Endothelial cell of umbilical vein (primary cell): ENCODE measurements at regions not wholly inside any gene's neighbourhood (a gene's known extent, or its start where the extent isn't known, plus 50 kb on each side); places are given as distances from the start of the nearest gene placed in this dataset.
"Not testable (repeated sequence)": the region's sequence is repeated elsewhere in the genome, so short reads cannot be mapped to it uniquely, and the experiment has no call there.

Source experiments
- BruUV-seq: library from RNA; stranded (reverse); fragments of 400-500 nt; replicated peaks from 2 replicates; lab custom pipeline; 2021; lab: Mats Ljungman, UMichigan
- CTCF ChIA-PET: fragments of 300-600, 350-600 bp; sonication (Branson Sonifier 250); formaldehyde crosslinking; loops from one replicate; lab custom pipeline; 2021; ENCODE audit warnings: antibody characterized with exemption, inconsistent platforms; lab: Charles Lee
- POLR2A ChIA-PET: fragments of 300-600, 350-600 bp; sonication (Branson Sonifier 250); formaldehyde crosslinking; loops from one replicate; lab custom pipeline; 2021; ENCODE audit warnings: antibody characterized with exemption, inconsistent platforms; lab: Charles Lee
- DNase-seq: peaks from one replicate; pipeline ENCODE4 v3.0.0-alpha.2; 2011; ENCODE audit warnings: low read depth, low spot score
- FAIRE-seq: peaks from 2 replicates; lab custom pipeline; 2011; peaks lifted over from hg19 to GRCh38; lab: Jason Lieb, UNC
- H2AFZ ChIP-seq: 2 replicates; pipeline ENCODE4 v1.6.0; 2012; ENCODE audit warnings: low read depth, low read length, control low read depth, inconsistent platforms
- H3K27ac ChIP-seq: 2 replicates; pipeline ENCODE4 v1.5.1; 2011; ENCODE audit warnings: low read depth, mild to moderate bottlenecking, control low read depth, low read length, moderate library complexity; ENCODE audit not compliant: insufficient read depth
- H3K27me3 ChIP-seq, 2 experiments: 2 replicates each; pipeline versions ENCODE4 v1.6.0 to v1.6.1; 2011; ENCODE audit warnings: low read length in 2 of 2, mixed read lengths in 1 of 2; ENCODE audit not compliant: control insufficient read depth in 2 of 2, insufficient read depth in 2 of 2
- H3K36me3 ChIP-seq, 2 experiments: 2 replicates in 1 of 2; 3 replicates in 1 of 2; pipeline ENCODE4 v1.5.1; 2011; ENCODE audit warnings: low read length in 2 of 2, mild to moderate bottlenecking in 1 of 2, moderate library complexity in 1 of 2; ENCODE audit not compliant: control insufficient read depth in 2 of 2, insufficient read depth in 2 of 2; ENCODE audit errors: extremely low read depth in 1 of 2
- H3K4me1 ChIP-seq: 3 replicates; pipeline ENCODE4 v1.5.1; 2011; ENCODE audit warnings: mild to moderate bottlenecking, low read length; ENCODE audit not compliant: control insufficient read depth, insufficient read depth; ENCODE audit errors: extremely low read depth
- H3K4me2 ChIP-seq: 2 replicates; pipeline ENCODE4 v1.6.1; 2011; ENCODE audit warnings: low read length, control low read depth, mixed read lengths; ENCODE audit not compliant: insufficient read depth
- H3K4me3 ChIP-seq, 3 experiments: fragments of 200-600 bp in 1 of 3; sonication (generic), shearing (Covaris generic) in 1 of 3; replicated peaks in 1 of 3; 2 replicates each; pipeline ENCODE4 v1.5.1; 2011 to 2016; ENCODE audit warnings: control low read depth in 3 of 3, low read length in 3 of 3, mild to moderate bottlenecking in 2 of 3, inconsistent platforms in 1 of 3, low read depth in 1 of 3, moderate library complexity in 1 of 3; ENCODE audit not compliant: insufficient read depth in 1 of 3
- H3K79me2 ChIP-seq: 2 replicates; pipeline ENCODE4 v1.6.0; 2012; ENCODE audit warnings: low read length, inconsistent platforms; ENCODE audit not compliant: control insufficient read depth, insufficient read depth
- H3K9ac ChIP-seq: replicated peaks from 2 replicates; pipeline ENCODE3; 2011; ENCODE audit warnings: low read length, control low read depth; ENCODE audit not compliant: insufficient read depth; ENCODE audit errors: extremely low read depth
- H3K9me1 ChIP-seq: replicated peaks from 3 replicates; pipeline ENCODE4 v1.6.0; 2011; ENCODE audit warnings: mild to moderate bottlenecking, low read length; ENCODE audit not compliant: control insufficient read depth, insufficient read depth; ENCODE audit errors: extremely low read depth
- H3K9me3 ChIP-seq: replicated peaks from 2 replicates; pipeline ENCODE4 v1.5.1; 2012; ENCODE audit warnings: low read length, inconsistent platforms; ENCODE audit not compliant: control insufficient read depth, insufficient read depth
- H4K20me1 ChIP-seq: replicated peaks from 2 replicates; pipeline ENCODE3; 2011; ENCODE audit warnings: mild to moderate bottlenecking, low read length; ENCODE audit not compliant: control insufficient read depth, insufficient read depth; ENCODE audit errors: extremely low read depth
- dilution Hi-C: fragments of 300-500 bp; cut with MboI; formaldehyde crosslinking; loops from one replicate; pipeline ENCODE4 v1.15.0; 2019; ENCODE audit warnings: low sequenced_read_pairs; ENCODE audit not compliant: extremely low pct_ligation_motif_present
- intact Hi-C: fragments of 100-400 bp; cut with micrococcal nuclease; formaldehyde crosslinking; loops from one replicate; pipeline ENCODE4 v1.10.0; 2022

- H3K4me1 ChIP-seq, H3K27me3 ChIP-seq, H3K9me3 ChIP-seq, POLR2A ChIA-PET, H3K27ac ChIP-seq, H3K79me2 ChIP-seq, H3K4me3 ChIP-seq, H3K9ac ChIP-seq, H3K4me2 ChIP-seq, BruUV-seq, H2AFZ ChIP-seq, FAIRE-seq, H3K9me1 ChIP-seq, H3K36me3 ChIP-seq, dilution Hi-C loops, CTCF ChIA-PET, intact Hi-C loops, DNase-seq, H4K20me1 ChIP-seq: not testable (repeated sequence)
These were observed 195.3 kb downstream of the KLRB1 start for GRCh38 chr12:9412459-9412858.

GRCh38 chr12:9411616-9412268 lies 196.0 kb downstream of the KLRB1 start:
- intact Hi-C loops: loop anchor here (2.0 kb wide), 1 partner anchor 41 kb away; no protein-coding TSS in a partner anchor
- H2AFZ ChIP-seq, FAIRE-seq, H3K27me3 ChIP-seq, BruUV-seq, CTCF ChIA-PET, H3K36me3 ChIP-seq, POLR2A ChIA-PET, H4K20me1 ChIP-seq, H3K9ac ChIP-seq, H3K4me3 ChIP-seq, H3K9me3 ChIP-seq, H3K9me1 ChIP-seq, H3K27ac ChIP-seq, H3K4me2 ChIP-seq, H3K79me2 ChIP-seq, H3K4me1 ChIP-seq, DNase-seq, dilution Hi-C loops: not testable (repeated sequence)

DNA sequence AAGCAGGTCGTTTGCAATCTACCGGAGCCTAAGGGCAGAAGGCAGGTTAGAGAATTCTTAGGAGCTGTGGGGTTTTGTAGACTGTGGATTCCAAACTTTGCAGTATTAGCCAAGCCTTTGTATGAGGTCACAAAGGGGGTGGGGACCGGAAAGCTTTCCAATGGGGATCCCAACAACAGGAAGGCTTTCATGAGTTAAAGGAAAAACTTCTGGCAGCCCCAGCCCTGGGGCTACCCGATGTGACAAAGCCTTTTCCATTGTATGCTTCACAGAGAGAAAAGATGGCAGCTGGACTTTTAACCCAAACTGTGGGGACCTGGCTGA lies 199.2 kb upstream of the PZP start:
- H3K27me3 ChIP-seq, H3K4me3 ChIP-seq, H2AFZ ChIP-seq, H3K4me2 ChIP-seq, H3K9me1 ChIP-seq, intact Hi-C loops, BruUV-seq, POLR2A ChIA-PET, FAIRE-seq, dilution Hi-C loops, H3K4me1 ChIP-seq, H3K9me3 ChIP-seq, H3K9ac ChIP-seq, H3K36me3 ChIP-seq, H3K79me2 ChIP-seq, H4K20me1 ChIP-seq, H3K27ac ChIP-seq: not testable (repeated sequence)
- DNase-seq: peak; percentile 70
- CTCF ChIA-PET: interaction anchor here (0.6 kb wide), 1 partner anchor 247 kb away, joined by 3 read pairs; no protein-coding TSS in a partner anchor
